ENCODE measurements at regions not wholly inside any gene's neighbourhood (a gene's known extent, or its start where the extent isn't known, plus 50 kb on each side); places are given as distances from the start of the nearest gene placed in this dataset.

DNA sequence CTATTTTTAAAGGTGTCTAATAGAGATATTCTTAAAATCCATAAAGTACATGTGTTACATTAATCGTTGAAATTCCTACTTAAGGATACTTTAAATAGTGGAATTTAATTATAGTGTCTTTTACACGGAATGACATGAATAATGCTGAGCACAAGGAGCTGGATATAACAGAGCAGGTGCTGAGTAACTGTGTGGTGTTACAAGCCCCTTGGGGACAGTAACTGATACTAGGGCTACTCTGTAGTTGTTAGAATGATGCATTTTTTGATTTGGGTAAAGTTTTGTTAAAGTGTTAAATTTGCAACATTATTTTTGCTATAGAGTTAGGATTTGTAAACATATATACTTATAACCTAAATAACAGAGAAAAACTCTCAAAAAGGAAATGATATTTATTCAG lies 1496.1 kb downstream of the OTOL1 start:
- Histone ChIP-seq H3K79me1 (ENCODE audit: insufficient read depth, low read depth, low read length, poor library complexity, severe bottlenecking) (no peaks in the 10 kb centered on the region), H2BK20ac (ENCODE audit: low read depth, low read length, poor library complexity, severe bottlenecking) (no peak overlapping the region), H3K14ac (ENCODE audit: insufficient read depth, low read length) (no peak overlapping the region), H4K8ac (replicated peaks; ENCODE audit: insufficient read length, low read depth, low read length) (no peak overlapping the region), H3K79me2 (ENCODE audit: insufficient read depth, low read length) (no peaks in the 10 kb centered on the region), H4K5ac (ENCODE audit: insufficient read length, low read depth, low read length) (no peak overlapping the region), H2BK15ac (ENCODE audit: low read depth, low read length) (no peak overlapping the region), H2BK12ac (ENCODE audit: insufficient read length, low read depth, low read length) (no peak overlapping the region), H4K91ac (ENCODE audit: insufficient read length, low read depth, low read length) (no peak overlapping the region), H2AK5ac (ENCODE audit: insufficient read length, low read length) (no peak overlapping the region), H2BK5ac (ENCODE audit: insufficient read length, low read length) (no peak overlapping the region), H3K9ac (ENCODE audit: extremely low read depth, insufficient read length, low read length) (no peak overlapping the region), H3K23me2 (ENCODE audit: insufficient read length, low read depth, low read length, poor library complexity, severe bottlenecking) (no peaks in the 10 kb centered on the region), H4K20me1 (ENCODE audit: control insufficient read depth, insufficient read depth, insufficient read length) (no peaks in the 10 kb centered on the region), H2AFZ (ENCODE audit: low read length) (no peak overlapping the region), H3K18ac (ENCODE audit: insufficient read length, low read depth, low read length) (no peak overlapping the region), H3K9me3 (ENCODE audit: control insufficient read depth, low read depth, low read length) (no peaks in the 10 kb centered on the region), H3K4me2 (ENCODE audit: insufficient read depth, insufficient read length, low read length) (no peak overlapping the region), H3K4me1 (ENCODE audit: insufficient read depth, low read length) (no peaks in the 10 kb centered on the region), H3T11ph (ENCODE audit: low read length) (no peak overlapping the region), H3K27ac (ENCODE audit: insufficient read length, low read depth, low read length) (no peak overlapping the region), H3K56ac (ENCODE audit: insufficient read length, low read depth, low read length) (no peak overlapping the region), H3K4ac (ENCODE audit: low read depth, low read length) (no peak overlapping the region), H2BK120ac (ENCODE audit: low read depth, low read length, poor library complexity, severe bottlenecking) (no peak overlapping the region), H3K27me3 (ENCODE audit: insufficient read depth, low read length) (no peaks in the 10 kb centered on the region), H3K23ac (ENCODE audit: insufficient read length, low read depth, low read length) (no peak overlapping the region)
- Mint-ChIP-seq H3K4me1 (peaks cover under 1% of the 10 kb centered on the region in 2 experiments; a peak in 2 of 4 replicates), H3K27me3 (ENCODE audit: low read depth) (no peaks in the 10 kb centered on the region), H3K9me3 (peaks cover 11 to 16% of the 10 kb centered on the region in 2 experiments), H3K4me3 (no peak overlapping the region), H3K27ac (no peak overlapping the region), H3K36me3 (ENCODE audit: insufficient read depth in 1 of 3, low read depth in 3 of 3) (peaks cover 1 to 17% (median 10%) of the 10 kb centered on the region in 3 experiments; a peak in 6 of 7 replicates)
- TF ChIP-seq, protein P1, sequence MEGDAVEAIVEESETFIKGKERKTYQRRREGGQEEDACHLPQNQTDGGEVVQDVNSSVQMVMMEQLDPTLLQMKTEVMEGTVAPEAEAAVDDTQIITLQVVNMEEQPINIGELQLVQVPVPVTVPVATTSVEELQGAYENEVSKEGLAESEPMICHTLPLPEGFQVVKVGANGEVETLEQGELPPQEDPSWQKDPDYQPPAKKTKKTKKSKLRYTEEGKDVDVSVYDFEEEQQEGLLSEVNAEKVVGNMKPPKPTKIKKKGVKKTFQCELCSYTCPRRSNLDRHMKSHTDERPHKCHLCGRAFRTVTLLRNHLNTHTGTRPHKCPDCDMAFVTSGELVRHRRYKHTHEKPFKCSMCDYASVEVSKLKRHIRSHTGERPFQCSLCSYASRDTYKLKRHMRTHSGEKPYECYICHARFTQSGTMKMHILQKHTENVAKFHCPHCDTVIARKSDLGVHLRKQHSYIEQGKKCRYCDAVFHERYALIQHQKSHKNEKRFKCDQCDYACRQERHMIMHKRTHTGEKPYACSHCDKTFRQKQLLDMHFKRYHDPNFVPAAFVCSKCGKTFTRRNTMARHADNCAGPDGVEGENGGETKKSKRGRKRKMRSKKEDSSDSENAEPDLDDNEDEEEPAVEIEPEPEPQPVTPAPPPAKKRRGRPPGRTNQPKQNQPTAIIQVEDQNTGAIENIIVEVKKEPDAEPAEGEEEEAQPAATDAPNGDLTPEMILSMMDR (conservative IDR thresholded peaks at IDR 0.05), result no peak
- DNase-seq, result no peak
- no CpG with 5 or more reads among the region's 2 CpGs for WGBS (ENCODE audit: extremely low coverage, insufficient read length, low lambda C conversion rate)

Measured in H9 (cell line).